Adrenal gland (tissue), 5 donors: ENCODE measurements at regions not wholly inside any gene's neighbourhood (a gene's known extent, or its start where the extent isn't known, plus 50 kb on each side); places are given as distances from the start of the nearest gene placed in this dataset.

Experiments used
- CTCF ChIP-seq, 6 experiments: fragments of 450-650 bp in 4 of 6; fragments of 200-600 bp in 2 of 6; sonication (generic) in 1 of 6; IDR thresholded peaks; 1 replicate in 5 of 6; 2 replicates in 1 of 6; pipeline versions ENCODE4 v1.5.1 to v1.8.0; 2016 to 2021; ENCODE audit warnings: antibody characterized with exemption in 6 of 6, mild to moderate bottlenecking in 2 of 6, moderate library complexity in 1 of 6
- POLR2A ChIP-seq, 2 donors: fragments of 450-650 bp; IDR thresholded peaks; one replicate each; pipeline ENCODE4 v1.6.1; 2017; ENCODE audit warnings: antibody characterized with exemption in 2 of 2, mild to moderate bottlenecking in 2 of 2, moderate library complexity in 1 of 2
- donor health status: DM: no; HTN: no; CAD: no.

DNA sequence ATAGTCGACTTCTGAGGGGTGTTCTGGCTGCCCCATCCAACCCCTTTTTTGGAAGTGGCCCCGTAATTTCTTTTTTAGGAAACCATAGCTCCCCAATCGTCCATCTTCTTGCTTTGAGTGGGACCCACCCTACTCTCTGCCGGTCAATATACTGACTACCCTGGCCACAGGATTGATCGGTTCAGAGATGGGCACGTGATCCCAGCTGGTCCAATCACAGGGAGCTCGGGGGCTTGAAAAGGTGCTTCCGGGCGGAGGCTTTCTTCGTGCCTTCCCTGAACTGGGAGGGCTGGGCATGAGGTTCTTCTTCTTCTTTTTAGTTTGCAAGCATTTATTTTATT, 78.7 kb upstream of the SH3PXD2B start:
- TF ChIP-seq CTCF (IDR thresholded peaks at IDR 0.05) (no peak), POLR2A (IDR thresholded peaks at IDR 0.05) (no peak)
